ENCODE measurements at regions not wholly inside any gene's neighbourhood (a gene's known extent, or its start where the extent isn't known, plus 50 kb on each side); places are given as distances from the start of the nearest gene placed in this dataset.
"Not testable (repeated sequence)": the region's sequence is repeated elsewhere in the genome, so short reads cannot be mapped to it uniquely, and the experiment has no call there.

DNA sequence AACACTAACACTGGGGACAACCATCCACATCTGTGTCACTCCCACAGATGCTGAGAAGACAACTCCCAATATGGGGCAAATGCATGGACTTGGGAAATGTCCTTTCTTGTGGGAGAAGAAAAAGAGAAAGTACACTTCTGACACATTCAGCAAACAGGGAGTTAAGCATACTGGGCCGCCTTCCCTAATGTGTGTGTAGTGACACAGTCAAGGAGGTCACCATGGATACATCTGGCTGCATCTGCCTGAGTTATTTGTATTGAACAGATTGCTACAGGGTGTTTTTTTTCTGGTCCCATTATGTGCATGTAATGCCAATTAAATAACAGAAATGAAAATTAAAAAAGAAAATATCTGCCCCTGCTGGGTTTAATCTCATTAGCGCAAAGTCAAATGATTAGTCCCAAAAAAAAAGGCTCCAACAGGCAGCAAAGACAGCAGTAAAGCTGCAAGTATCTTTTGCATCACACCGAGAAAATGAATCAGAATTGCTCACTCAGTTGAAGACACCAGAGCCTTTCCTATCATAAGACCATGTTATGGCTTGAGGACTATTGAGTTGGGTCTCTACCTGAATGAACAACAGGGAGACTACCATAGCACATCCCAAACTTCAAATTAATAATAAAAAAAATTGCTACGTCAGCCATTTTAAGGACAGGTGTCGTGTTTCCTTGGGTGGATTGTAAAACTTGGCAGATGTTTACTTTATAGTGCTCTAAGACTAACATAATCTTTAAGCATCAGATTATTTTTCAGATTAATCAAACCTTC lies 395.9 kb downstream of the DTWD2 start:
- no peak overlapping the region for H3K4me3 ChIP-seq (ENCODE audit: low read depth, low read length)
- TF ChIP-seq CTCF (IDR thresholded peaks at IDR 0.05; ENCODE audit: low read depth, low read length): no peak

DNA sequence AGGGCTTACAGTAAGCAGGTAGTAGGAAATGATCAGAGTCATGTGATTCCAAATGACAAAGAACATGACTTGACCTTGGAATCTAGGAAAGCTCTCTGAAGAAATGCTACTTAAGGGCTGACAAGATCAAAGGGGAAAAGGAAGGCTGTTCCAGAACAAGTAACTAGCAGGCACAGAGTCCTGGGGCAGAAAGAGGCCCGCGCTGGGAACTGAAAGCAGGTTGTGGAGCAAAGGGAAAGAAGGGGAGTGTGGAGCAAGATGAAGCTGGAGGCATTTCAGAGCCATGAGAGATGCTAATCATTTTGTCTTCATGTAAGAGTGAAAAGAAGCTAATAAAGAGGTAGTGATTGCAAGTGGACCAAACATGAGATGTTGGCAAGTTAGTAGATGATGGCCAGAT lies 397.5 kb downstream of the DTWD2 start:
- no peak for TF ChIP-seq CTCF (IDR thresholded peaks at IDR 0.05; ENCODE audit: low read depth, low read length)
- no peak overlapping the region for H3K4me3 ChIP-seq (ENCODE audit: low read depth, low read length)

DNA sequence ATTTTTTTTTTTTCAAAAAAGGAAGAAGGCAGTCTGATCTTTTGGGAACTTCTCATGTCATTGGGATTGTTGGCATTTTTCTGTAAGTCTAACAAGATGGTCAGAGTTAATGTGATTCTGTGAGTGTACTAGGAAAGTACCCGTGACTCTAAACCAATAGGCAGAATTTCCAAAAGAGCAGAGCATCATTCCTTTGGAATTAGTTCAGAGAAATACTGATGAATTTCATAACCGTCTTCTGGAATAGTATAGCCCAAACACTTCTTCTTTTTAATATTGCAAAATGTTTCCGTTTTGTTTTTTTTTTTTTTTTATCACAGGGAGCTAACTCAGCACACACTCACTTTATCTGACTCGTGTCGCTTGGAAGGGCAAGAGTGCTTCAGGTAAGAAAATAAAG lies 407.4 kb downstream of the DTWD2 start:
- TF ChIP-seq CTCF (IDR thresholded peaks at IDR 0.05; ENCODE audit: low read depth, low read length): no peak

GRCh38 chr5:118578093-118578492 lies 410.3 kb downstream of the DTWD2 start:
- no peak overlapping the region for H3K4me3 ChIP-seq (ENCODE audit: low read depth, low read length)
- no peak for TF ChIP-seq CTCF (IDR thresholded peaks at IDR 0.05; ENCODE audit: low read depth, low read length)

More for the DNA sequence above, 407.4 kb downstream of the DTWD2 start:
- H3K4me3 ChIP-seq (ENCODE audit: low read depth, low read length): no peak overlapping the region

DNA sequence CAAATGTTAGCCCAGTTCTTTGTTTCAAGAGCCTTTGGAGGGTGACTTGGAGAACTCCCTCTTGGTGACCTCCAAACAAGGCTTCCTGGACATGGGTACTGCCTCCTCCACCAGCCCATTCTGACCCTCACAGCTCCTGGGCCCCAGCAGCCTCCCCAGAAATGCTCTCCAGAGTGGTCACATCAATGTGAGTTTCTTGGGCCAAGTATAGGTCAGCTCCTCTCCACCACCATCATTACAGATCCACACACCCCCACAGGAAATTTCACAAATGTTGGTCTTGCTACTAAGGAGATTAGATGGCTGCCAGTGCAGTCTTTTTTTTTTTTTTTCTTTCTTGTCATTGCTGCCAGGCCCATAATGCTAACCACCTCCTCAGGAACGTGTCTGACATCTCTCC lies 410.7 kb downstream of the DTWD2 start:
- TF ChIP-seq CTCF (IDR thresholded peaks at IDR 0.05; ENCODE audit: low read depth, low read length): no peak
- no peak overlapping the region for H3K4me3 ChIP-seq (ENCODE audit: low read depth, low read length)

DNA sequence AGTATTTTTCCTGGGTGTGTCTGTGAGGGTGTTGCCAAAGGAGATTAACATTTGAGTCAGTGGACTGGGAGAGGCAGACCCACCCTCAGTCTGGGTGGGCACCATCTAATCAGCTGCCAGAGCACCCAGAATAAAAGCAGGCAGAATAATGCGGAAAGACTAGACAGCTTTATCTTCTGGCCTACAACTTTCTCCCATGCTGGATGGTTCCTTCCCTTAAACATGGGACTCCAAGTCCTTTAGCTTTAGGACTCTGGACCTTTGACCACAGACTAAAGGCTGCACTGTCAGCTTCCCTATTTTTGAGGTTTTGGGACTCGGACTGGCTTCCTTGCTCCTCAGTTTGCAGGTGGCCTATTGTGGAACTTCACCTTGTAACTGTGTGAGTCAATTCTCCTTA lies 418.1 kb downstream of the DTWD2 start:
- H3K4me3 ChIP-seq (ENCODE audit: low read depth, low read length): not testable (repeated sequence)

GRCh38 chr5:118569596-118569995 lies 418.8 kb downstream of the DTWD2 start:
- H3K4me3 ChIP-seq (ENCODE audit: low read depth, low read length): not testable (repeated sequence)

GRCh38 chr5:118565335-118565971 lies 422.9 kb downstream of the DTWD2 start:
- no peak for TF ChIP-seq CTCF (IDR thresholded peaks at IDR 0.05; ENCODE audit: low read depth, low read length)
- H3K4me3 ChIP-seq (ENCODE audit: low read depth, low read length): no peak overlapping the region

All from WI38 (cell line).